SK-N-SH treated with all-trans-retinoic acid at 6 μM for 48 hours (cell line): ENCODE measurements at regions not wholly inside any gene's neighbourhood (a gene's known extent, or its start where the extent isn't known, plus 50 kb on each side); places are given as distances from the start of the nearest gene placed in this dataset.

Experiments used
- CREB5 ChIP-seq: fragments of 250-450 bp; sonication (Bioruptor Pico); IDR thresholded peaks from 2 replicates; pipeline ENCODE4 v1.5.1; 2020; ENCODE audit warnings: low read depth, mild to moderate bottlenecking, moderate library complexity
- PPARA ChIP-seq: fragments of 250-450 bp; sonication (Bioruptor Pico); IDR thresholded peaks from 2 replicates; pipeline ENCODE4 v1.5.0; 2020; ENCODE audit warnings: mild to moderate bottlenecking, borderline replicate concordance
- RARB ChIP-seq: fragments of 250-450 bp; sonication (Bioruptor Pico); IDR thresholded peaks from 2 replicates; pipeline ENCODE4 v1.8.0; 2021; ENCODE audit warnings: mild to moderate bottlenecking, moderate library complexity
- TF ChIP-seq, protein P1 (sequence below): fragments of 250-450 bp; sonication (Bioruptor Pico); IDR thresholded peaks from 2 replicates; pipeline ENCODE4 v1.8.0; 2020; ENCODE audit warnings: mild to moderate bottlenecking, moderate library complexity, borderline replicate concordance
- TF ChIP-seq, protein P2 (sequence below): fragments of 250-450 bp; sonication (Bioruptor Pico); IDR thresholded peaks from 2 replicates; pipeline ENCODE4 v1.8.0; 2021; ENCODE audit warnings: low read depth, mild to moderate bottlenecking, moderate library complexity, borderline replicate concordance

- TF ChIP-seq, protein P1, sequence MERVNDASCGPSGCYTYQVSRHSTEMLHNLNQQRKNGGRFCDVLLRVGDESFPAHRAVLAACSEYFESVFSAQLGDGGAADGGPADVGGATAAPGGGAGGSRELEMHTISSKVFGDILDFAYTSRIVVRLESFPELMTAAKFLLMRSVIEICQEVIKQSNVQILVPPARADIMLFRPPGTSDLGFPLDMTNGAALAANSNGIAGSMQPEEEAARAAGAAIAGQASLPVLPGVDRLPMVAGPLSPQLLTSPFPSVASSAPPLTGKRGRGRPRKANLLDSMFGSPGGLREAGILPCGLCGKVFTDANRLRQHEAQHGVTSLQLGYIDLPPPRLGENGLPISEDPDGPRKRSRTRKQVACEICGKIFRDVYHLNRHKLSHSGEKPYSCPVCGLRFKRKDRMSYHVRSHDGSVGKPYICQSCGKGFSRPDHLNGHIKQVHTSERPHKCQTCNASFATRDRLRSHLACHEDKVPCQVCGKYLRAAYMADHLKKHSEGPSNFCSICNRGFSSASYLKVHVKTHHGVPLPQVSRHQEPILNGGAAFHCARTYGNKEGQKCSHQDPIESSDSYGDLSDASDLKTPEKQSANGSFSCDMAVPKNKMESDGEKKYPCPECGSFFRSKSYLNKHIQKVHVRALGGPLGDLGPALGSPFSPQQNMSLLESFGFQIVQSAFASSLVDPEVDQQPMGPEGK (CRISPR knock-in tag) = no peak
- no peak for TF ChIP-seq PPARA
- no peak for TF ChIP-seq CREB5
- TF ChIP-seq, protein P2, sequence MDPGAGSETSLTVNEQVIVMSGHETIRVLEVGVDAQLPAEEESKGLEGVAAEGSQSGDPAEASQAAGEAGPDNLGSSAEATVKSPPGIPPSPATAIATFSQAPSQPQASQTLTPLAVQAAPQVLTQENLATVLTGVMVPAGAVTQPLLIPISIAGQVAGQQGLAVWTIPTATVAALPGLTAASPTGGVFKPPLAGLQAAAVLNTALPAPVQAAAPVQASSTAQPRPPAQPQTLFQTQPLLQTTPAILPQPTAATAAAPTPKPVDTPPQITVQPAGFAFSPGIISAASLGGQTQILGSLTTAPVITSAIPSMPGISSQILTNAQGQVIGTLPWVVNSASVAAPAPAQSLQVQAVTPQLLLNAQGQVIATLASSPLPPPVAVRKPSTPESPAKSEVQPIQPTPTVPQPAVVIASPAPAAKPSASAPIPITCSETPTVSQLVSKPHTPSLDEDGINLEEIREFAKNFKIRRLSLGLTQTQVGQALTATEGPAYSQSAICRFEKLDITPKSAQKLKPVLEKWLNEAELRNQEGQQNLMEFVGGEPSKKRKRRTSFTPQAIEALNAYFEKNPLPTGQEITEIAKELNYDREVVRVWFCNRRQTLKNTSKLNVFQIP (CRISPR knock-in tag) = no peak
- no peak for TF ChIP-seq RARB
These were observed 345.9 kb upstream of the HS6ST1 start for GRCh38 chr2:128664499-128664971.
